Uterus (tissue), 2 donors: ENCODE measurements at regions not wholly inside any gene's neighbourhood (a gene's known extent, or its start where the extent isn't known, plus 50 kb on each side); places are given as distances from the start of the nearest gene placed in this dataset.

ENCODE experiments used
- POLR2A ChIP-seq, 2 donors: fragments of 450-650 bp; IDR thresholded peaks; one replicate each; pipeline ENCODE4 v1.6.1; 2016; ENCODE audit warnings: antibody characterized with exemption in 2 of 2, mild to moderate bottlenecking in 1 of 2, moderate library complexity in 1 of 2
- TF ChIP-seq, protein P1 (sequence below), 4 experiments: fragments of 200-600 bp in 2 of 4; fragments of 450-650 bp in 2 of 4; sonication (generic) in 2 of 4; IDR thresholded peaks; one replicate each; pipeline ENCODE4 v1.5.1; 2016 to 2019; ENCODE audit warnings: antibody characterized with exemption in 4 of 4, mild to moderate bottlenecking in 2 of 4, moderate library complexity in 1 of 4

DNA sequence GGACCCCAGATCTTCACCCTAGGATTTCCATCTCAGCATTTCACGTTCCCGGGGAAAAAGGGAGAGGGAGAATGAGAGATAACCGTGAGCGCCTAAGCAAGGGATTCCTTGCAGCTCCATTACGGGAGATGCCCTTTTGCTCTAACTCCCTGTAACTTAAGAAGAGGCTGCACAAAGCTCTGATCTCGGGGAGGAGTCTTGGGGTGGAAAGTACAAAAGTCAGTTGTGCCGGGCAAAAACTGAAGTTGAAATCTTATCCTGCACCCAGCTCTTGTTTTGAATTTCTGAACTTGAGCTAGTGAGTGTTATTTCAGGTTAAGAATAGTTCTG lies 256.4 kb upstream of the SOX21 start:
- TF ChIP-seq, protein P1, sequence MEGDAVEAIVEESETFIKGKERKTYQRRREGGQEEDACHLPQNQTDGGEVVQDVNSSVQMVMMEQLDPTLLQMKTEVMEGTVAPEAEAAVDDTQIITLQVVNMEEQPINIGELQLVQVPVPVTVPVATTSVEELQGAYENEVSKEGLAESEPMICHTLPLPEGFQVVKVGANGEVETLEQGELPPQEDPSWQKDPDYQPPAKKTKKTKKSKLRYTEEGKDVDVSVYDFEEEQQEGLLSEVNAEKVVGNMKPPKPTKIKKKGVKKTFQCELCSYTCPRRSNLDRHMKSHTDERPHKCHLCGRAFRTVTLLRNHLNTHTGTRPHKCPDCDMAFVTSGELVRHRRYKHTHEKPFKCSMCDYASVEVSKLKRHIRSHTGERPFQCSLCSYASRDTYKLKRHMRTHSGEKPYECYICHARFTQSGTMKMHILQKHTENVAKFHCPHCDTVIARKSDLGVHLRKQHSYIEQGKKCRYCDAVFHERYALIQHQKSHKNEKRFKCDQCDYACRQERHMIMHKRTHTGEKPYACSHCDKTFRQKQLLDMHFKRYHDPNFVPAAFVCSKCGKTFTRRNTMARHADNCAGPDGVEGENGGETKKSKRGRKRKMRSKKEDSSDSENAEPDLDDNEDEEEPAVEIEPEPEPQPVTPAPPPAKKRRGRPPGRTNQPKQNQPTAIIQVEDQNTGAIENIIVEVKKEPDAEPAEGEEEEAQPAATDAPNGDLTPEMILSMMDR (IDR thresholded peaks at IDR 0.05), result no peak
- no peak for TF ChIP-seq POLR2A (IDR thresholded peaks at IDR 0.05)
